Testis (tissue), 2 donors: ENCODE measurements at regions not wholly inside any gene's neighbourhood (a gene's known extent, or its start where the extent isn't known, plus 50 kb on each side); places are given as distances from the start of the nearest gene placed in this dataset.

Experiments
- CTCF ChIP-seq, 3 experiments: fragments of 450-650 bp in 2 of 3; fragments of 200-600 bp in 1 of 3; sonication (generic) in 1 of 3; IDR thresholded peaks; one replicate each; pipeline ENCODE4 v1.5.1; 2016 to 2019; ENCODE audit warnings: antibody characterized with exemption in 3 of 3, mild to moderate bottlenecking in 2 of 3, moderate library complexity in 1 of 3
- POLR2A ChIP-seq: fragments of 450-650 bp; IDR thresholded peaks from one replicate; pipeline ENCODE4 v1.6.1; 2017; ENCODE audit warnings: antibody characterized with exemption, mild to moderate bottlenecking, moderate library complexity

- TF ChIP-seq CTCF (IDR thresholded peaks at IDR 0.05) (no peak), POLR2A (no peak)
These were observed 170.4 kb upstream of the NRG3 start for GRCh38 chr10:81704596-81704995.
